GM18505 (cell line): ENCODE measurements at regions not wholly inside any gene's neighbourhood (a gene's known extent, or its start where the extent isn't known, plus 50 kb on each side); places are given as distances from the start of the nearest gene placed in this dataset.
"Not testable (repeated sequence)": the region's sequence is repeated elsewhere in the genome, so short reads cannot be mapped to it uniquely, and the experiment has no call there.

Source experiments
- ATAC-seq: cut with Tn5 transposase; IDR thresholded peaks from one replicate; pipeline ENCODE4 v1.9.1; 2021; ENCODE audit not compliant: unreplicated experiment
- POLR2A ChIP-seq: IDR thresholded peaks from 4 replicates; pipeline ENCODE4 v1.6.1; 2011; ENCODE audit warnings: borderline replicate concordance; ENCODE audit not compliant: insufficient read depth, insufficient read length; ENCODE audit errors: extremely low read depth

DNA sequence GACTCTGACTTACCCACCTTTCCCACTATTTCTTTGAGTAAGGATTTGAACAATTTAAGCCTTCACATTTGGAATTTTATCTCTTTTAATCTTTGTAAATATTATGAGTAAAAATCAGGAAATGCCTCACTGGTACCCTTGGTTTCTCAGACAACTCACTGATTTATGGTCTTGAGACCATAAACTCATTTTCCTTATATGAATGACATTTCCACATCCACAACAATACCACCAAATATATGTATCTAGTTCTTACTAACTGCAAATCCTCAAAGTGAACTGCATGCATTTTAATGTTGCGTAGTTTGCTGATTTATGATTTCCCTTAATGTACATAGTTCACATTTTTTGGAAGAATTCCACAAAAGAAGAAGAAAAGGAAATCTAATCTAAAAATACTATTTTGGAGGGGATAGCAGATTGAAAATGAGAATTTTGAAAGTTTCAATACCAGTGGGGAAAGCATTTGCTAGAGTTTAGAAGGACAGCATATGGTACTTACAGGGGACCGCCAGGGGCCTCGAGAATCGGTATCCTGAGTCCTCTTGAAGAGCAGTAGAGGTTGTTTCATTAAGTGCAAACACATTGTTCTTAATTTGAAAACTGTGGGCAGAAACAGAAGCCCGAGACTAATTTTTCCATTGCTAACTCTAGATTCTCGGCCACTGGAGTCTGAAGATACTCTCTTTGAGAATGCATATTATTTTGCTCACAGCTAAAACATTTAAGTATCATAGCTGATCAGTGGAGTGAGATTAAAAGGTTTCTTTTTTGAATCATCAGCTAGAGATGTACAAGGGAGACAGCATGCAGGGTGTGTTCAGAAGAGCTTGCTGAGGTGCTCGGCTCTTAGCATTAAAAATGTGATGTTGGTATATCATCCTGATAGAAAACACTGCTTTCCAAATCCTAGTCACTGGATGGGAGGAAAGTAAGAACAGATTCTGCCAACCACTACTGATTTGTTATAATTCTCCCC is 964.0 kb downstream of the GATA3 start:
- TF ChIP-seq POLR2A, result no peak
- ATAC-seq, result no peak

DNA sequence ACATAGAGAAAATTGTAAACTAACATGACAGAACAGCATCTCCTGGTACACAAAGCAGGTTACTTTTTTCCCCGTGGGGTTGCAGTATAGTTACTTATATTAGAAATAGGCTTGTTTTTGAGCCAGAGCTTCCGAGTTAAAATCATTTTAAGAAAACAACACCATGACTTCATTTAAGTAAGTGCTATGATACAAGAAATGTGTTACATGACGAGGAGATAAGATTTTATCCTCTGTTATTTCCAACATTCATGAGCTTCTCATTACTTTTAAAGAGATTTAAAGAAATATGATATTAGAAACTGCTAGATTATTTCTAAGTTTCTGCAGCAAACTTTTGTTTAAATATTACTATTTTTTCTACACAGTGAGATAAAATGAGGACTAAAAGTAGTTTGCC is 968.7 kb downstream of the GATA3 start:
- TF ChIP-seq POLR2A, result no peak
- ATAC-seq, result no peak

DNA sequence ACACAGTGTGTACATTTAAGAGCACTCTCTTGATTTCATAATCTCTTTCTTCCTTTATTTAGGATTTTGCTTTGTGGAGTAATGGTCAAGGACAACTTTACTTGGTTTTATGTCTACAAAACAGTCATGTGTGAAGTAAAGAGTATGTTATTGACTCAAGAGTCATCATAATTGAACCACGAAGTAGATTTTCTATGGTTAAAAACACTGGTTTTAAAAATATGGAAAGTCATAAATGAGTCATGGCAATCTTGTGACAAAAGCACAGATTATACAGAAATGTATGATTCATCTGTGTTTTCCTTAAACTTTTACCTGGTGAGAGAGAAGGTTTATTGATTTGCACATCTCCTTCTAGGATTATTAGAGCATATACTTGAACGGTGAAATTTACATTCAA is 969.7 kb downstream of the GATA3 start:
- ATAC-seq, result no peak
- TF ChIP-seq POLR2A, result no peak

DNA sequence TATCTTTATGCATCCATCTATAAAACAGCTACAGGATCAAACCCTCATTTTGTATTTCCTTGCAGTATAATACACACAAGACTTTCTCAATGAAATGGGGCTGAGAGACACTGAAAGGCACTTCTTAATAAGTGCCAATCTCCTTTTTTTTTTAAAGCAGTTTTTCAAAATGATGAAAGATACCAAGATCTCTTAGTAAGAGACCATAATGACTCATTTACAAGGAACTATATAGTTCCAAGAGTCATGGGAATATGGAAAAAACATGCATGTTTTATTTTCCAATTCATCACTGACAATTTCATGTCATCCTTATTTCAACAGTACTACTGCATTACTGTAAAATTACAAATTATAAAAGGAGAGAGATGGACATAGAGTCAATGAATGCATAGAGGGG is 973.7 kb downstream of the GATA3 start:
- ATAC-seq, result no peak
- TF ChIP-seq POLR2A, result no peak

DNA sequence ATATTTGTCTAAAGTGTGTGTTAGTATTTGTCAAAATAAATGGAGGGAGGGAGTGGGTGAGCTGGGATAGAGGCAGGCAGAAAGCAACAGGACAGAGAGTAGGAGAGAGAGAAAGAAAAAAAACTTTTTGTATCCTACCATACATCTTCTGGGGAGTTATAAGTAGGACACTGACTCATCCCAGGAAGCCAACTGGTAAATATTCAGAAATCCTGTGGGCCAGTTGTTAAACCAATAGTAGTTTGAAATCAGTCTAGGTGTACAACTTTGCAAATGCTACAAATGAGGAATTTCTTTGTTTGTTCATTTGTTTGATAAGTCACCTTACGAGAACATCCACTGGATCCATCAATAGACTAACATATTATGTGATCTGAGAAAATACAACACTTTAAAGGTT is 980.9 kb downstream of the GATA3 start:
- TF ChIP-seq POLR2A, result no peak
- ATAC-seq, result no peak

DNA sequence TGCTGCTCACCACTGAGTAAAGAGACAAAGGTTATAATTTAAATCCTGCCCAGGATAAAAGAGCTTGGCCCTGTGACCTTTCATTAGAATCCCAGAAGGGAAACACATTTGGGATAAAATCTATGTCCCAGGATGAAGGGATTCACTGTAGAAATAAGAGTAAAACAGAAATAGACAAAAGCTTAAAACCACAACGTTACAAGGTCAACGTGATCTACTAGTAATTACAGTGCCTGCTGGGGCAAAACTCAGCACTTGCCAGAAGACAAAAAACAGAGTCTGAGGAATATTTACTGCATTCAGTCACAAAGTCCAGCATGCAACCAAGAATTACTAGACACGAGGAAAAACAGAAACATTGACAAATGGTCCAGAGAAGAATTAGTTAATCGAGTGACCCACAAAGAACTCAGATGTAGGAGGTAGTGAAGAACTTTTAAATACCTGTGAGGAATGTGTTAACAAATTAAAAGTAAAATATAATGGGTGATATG is 982.3 kb downstream of the GATA3 start:
- ATAC-seq, result no peak
- TF ChIP-seq POLR2A, result no peak

DNA sequence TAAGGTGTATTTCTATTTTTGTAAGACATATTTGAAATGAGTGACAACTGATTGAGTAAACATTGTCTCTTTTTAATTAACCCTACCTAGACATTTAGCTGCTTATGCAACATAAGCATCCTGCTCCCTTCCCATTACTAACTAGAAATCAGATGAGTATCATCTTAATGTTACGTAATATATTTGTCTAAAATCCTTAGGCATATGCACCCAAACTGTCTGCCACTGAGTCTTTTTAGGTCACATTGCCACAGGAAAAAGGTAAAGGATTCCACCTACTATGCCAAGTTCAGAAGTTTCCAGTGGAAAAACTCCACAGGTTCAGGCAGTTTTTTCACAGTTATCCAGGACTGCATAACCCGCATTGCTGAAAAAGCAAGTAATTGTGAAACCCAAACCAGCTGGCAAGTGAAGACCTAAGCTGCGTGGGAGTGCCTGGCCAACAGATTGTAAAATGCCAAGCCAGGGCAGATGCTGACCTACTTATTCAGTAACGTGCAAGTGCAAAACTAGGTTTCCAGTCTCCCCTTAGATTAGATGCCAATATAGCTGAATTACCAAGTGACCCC is 983.7 kb downstream of the GATA3 start:
- no peak for TF ChIP-seq POLR2A
- no peak for ATAC-seq

DNA sequence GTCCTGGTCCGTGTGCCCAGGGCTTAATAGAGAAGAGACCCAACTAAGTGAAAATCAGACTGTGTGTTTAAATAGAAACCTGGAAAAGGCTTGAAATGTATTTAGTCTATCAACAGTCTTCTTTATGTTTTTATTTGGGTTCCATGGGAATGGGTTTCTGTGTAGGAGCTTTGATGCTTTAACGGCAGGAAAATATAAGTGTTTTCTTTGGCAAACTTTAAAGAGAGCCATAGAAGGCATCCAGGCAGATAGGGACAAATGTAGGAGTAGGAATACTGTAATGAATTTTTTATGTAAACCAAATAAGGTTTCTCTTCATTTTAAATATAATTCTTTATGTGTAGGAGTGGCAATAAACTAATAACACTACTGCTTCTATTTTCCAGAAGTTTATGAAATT is 989.0 kb downstream of the GATA3 start:
- no peak for TF ChIP-seq POLR2A
- no peak for ATAC-seq

DNA sequence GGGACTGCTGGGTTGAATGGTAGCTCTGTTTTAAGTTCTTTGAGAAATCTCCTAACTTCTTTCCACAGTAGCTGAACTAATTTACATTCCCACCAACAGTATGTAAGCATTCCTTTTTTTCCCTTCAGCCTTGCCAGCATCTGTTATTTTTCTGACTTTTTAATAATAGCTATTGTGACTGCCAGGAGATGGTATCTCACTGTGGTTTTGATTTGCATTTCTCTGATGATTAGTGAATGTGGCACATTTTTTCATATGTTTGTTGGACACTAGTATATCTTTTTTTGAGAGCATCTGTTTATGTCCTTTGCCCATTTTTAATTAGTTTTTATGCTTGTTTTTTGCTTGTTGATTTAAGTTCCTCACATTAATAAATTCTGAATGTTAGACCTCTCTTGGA is 990.8 kb downstream of the GATA3 start:
- no peak for TF ChIP-seq POLR2A
- ATAC-seq, result no peak

DNA sequence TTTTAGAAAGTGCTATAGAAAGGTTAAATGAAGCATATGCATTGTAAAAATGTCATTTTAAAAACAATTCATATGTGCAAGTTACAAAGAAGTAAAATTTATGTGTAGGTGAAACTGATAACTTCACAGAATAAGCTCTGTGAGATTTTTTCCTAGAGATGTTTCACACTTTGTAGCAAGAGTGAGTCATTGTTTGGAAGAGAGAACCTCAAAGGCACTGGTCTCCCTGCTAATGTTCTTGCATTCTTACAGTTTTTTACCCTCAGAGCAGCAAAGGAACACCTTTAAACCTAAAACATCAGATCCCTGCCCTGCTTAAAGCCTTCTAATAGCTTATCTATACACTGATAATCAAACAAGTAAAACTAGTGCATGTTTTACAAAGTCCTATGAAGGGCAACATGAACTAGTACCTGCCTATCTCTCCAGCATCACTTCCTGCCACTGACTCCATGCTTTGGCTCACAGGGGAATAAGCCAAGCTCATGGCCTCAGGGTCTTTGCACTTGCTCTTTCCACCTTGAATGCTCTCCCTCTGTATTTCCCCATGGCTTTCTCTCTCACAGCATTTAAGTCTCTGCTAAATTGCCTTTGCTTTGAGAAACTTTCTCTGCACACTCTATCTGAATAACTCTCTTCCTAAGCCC is 997.0 kb downstream of the GATA3 start:
- no peak for ATAC-seq

DNA sequence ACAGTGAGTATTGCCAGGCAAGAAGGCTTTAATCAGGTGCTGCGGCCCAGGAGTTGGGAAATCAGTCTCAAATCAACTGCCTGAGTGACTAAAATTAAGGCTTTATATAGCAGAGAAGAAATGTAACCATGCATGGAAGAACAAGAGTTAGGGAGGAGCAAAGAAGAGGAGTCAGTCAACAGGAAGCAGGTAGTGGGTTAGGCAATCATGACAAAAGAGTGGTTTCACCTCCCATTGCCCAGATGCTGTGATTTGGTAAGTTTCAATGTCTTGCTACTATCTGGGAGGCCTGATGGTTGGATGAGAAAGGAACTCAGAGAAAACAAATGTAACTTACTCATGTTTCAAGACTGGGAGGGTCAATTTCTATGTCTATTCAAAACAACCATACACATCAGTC is 998.3 kb downstream of the GATA3 start:
- TF ChIP-seq POLR2A, result no peak
- ATAC-seq, result no peak

More for the DNA sequence above, 997.0 kb downstream of the GATA3 start:
- TF ChIP-seq POLR2A, result no peak

DNA sequence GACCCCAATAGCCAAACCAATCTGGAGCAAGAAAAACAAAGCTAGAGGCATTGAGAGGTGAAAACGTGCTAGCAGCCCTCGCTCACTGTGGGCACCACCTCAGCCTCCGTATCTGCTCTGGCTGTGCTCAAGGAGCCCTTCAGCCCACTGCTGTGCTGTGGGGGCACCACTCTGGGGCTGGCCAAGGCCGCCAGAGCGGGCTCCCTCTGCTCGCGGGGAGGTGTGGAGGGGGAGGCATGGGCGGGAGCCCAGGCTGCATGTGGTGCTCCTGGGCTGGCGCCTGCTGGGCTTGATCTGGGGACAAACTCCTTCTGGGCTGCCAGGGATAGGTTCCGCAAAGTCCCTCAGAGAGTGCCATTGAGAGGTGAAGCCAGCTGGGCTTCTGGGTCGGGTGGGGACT is 1002.0 kb downstream of the GATA3 start:
- no peak for ATAC-seq
- TF ChIP-seq POLR2A, result no peak

DNA sequence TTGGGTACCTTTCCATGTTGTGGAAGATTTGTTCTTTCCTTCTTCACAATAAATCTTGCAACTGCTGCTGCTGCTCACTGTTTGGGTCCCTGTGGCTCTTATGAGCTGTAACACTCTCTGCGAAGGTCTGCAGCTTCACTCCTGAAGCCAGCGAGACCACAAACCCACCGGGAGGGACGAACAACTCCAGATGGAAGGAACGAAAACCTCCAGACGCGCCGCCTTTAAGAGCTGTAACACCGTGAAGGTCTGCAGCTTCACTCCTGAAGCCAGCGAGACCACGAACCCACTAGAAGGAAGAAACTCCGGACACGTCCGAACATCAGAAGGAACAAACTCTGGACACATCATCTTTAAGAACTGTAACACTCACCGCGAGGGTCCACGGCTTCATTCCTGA is 1002.8 kb downstream of the GATA3 start:
- not testable (repeated sequence) for ATAC-seq

DNA sequence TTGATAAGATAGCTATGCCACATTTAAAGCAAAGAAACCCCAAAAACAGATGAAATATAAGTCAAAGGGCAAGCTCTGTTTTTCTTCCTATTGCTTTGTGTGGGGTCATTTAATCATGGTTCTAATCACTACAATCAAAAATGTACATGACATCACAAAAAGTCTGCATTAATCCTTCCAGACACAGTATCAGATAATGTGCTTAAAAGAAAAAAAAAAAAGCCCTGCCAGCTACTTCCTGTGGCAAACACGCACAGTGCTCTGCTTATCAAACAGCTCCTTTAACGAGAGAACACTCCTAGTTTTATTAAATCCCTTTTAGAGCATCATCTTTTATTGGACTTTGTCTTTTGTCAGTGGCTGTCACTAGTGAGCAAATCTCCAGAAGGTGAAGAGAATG is 1005.8 kb downstream of the GATA3 start:
- no peak for ATAC-seq
- no peak for TF ChIP-seq POLR2A

DNA sequence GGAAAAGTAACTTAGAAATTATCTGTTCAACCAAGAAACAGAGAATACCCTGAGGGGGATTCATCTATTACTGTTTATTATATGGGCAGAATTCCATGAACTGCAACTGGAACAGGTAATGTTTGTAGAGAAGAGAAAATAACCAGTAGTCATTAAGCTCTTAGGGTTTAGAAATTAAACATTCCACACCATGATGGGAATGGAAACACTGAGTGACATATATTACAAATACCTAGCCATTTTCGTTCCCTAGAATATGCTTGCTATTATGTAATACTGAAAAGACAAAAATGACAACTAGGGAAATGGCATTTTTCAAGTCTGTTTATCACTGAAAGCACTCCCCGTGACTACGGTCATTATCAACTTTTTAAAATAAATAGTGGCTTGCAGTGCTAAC is 1007.4 kb downstream of the GATA3 start:
- ATAC-seq, result no peak
- no peak for TF ChIP-seq POLR2A

DNA sequence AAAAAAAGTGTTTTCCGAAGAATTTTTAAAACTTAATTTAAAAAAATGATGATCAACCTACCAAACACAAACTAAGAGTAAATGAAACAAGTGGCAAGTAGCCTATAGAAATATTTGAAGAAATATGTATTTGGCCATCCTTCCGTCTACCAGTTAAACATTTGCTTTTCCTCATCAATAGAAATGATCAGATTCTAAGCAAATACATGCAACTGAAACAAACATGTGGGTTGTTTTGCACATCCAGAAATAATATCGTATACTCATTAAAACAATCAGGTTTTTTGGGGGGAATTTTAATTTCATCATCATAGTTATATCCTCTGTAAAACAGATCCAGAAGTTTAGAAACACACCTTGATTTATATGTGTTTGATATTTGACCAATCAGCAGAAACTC is 1011.7 kb downstream of the GATA3 start:
- no peak for ATAC-seq
- TF ChIP-seq POLR2A, result no peak
